HEK293 (cell line): ENCODE measurements at regions not wholly inside any gene's neighbourhood (a gene's known extent, or its start where the extent isn't known, plus 50 kb on each side); places are given as distances from the start of the nearest gene placed in this dataset.

Experiments
- CTCF ChIA-PET: fragments of 350-600 bp; formaldehyde crosslinking; extraction: SDS; loops from one replicate; lab custom pipeline; 2021; ENCODE audit warnings: antibody characterized with exemption; lab: Yijun Ruan, JAX
- POLR2A ChIA-PET: fragments of 300-600 bp; formaldehyde crosslinking; extraction: SDS; loops from one replicate; lab custom pipeline; 2020; ENCODE audit warnings: antibody characterized with exemption, inconsistent platforms; lab: Yijun Ruan, JAX
- H3K27ac ChIP-seq: fragments of 200-500 bp; sonication (Bioruptor generic); 2 replicates; pipeline ENCODE4 v1.5.1; 2014; ENCODE audit warnings: low read depth, low read length, control low read depth, inconsistent platforms; ENCODE audit errors: extremely low read depth
- H3K36me3 ChIP-seq, 2 experiments: fragments of 200-500 bp in 1 of 2; sonication (Bioruptor generic) in 1 of 2; 1 replicate in 1 of 2; 2 replicates in 1 of 2; pipeline ENCODE4 v1.5.1; 2014 to 2017; ENCODE audit warnings: inconsistent platforms in 2 of 2, low read length in 2 of 2; ENCODE audit not compliant: control insufficient read depth in 2 of 2, insufficient read depth in 1 of 2
- H3K4me1 ChIP-seq: fragments of 200-500 bp; sonication (Bioruptor generic); 2 replicates; pipeline ENCODE4 v1.5.1; 2014; ENCODE audit warnings: mild to moderate bottlenecking, low read length, inconsistent platforms; ENCODE audit not compliant: control insufficient read depth, insufficient read depth
- H3K4me3 ChIP-seq: 2 replicates; pipeline ENCODE4 v1.5.1; 2011; ENCODE audit warnings: low read depth, mild to moderate bottlenecking, control low read depth, low read length, moderate library complexity
- H3K9me3 ChIP-seq: fragments of 200-500 bp; sonication (Bioruptor generic); 2 replicates; pipeline ENCODE4 v1.5.1; 2014; ENCODE audit warnings: low read depth, low read length, inconsistent platforms; ENCODE audit not compliant: control insufficient read depth, insufficient read depth
- MZF1 ChIP-seq: fragments of 450-650 bp; formaldehyde crosslinking; IDR thresholded peaks from 2 replicates; pipeline ENCODE4 v1.5.1; 2017; ENCODE audit warnings: missing biosample characterization, missing genetic modification characterization, borderline replicate concordance
- OSR2 ChIP-seq: fragments of 450-650 bp; formaldehyde crosslinking; IDR thresholded peaks from 2 replicates; pipeline ENCODE4 v1.5.1; 2016; ENCODE audit warnings: missing biosample characterization, missing genetic modification characterization
- SP3 ChIP-seq: fragments of 450-650 bp; formaldehyde crosslinking; IDR thresholded peaks from 2 replicates; pipeline ENCODE4 v1.5.1; 2016; ENCODE audit warnings: missing biosample characterization, missing genetic modification characterization
- ZEB2 ChIP-seq: fragments of 450-650 bp; formaldehyde crosslinking; IDR thresholded peaks from 2 replicates; pipeline ENCODE4 v1.5.1; 2016; ENCODE audit warnings: missing biosample characterization, missing genetic modification characterization
- ZFP37 ChIP-seq: fragments of 450-650 bp; formaldehyde crosslinking; IDR thresholded peaks from 2 replicates; pipeline ENCODE4 v1.5.1; 2016; ENCODE audit warnings: missing biosample characterization, missing genetic modification characterization
- ZNF114 ChIP-seq: fragments of 450-650 bp; formaldehyde crosslinking; IDR thresholded peaks from 2 replicates; pipeline ENCODE4 v1.5.0; 2017; ENCODE audit warnings: missing biosample characterization, missing genetic modification characterization
- ZNF121 ChIP-seq: fragments of 450-650 bp; formaldehyde crosslinking; IDR thresholded peaks from 2 replicates; pipeline ENCODE4 v1.5.1; 2016; ENCODE audit warnings: missing biosample characterization, missing genetic modification characterization
- ZNF133 ChIP-seq: fragments of 450-650 bp; formaldehyde crosslinking; IDR thresholded peaks from 2 replicates; pipeline ENCODE4 v1.5.1; 2016; ENCODE audit warnings: missing biosample characterization, missing genetic modification characterization
- ZNF211 ChIP-seq: fragments of 450-650 bp; formaldehyde crosslinking; IDR thresholded peaks from 2 replicates; pipeline ENCODE4 v1.5.1; 2016; ENCODE audit warnings: low read depth, missing biosample characterization, missing genetic modification characterization
- ZNF423 ChIP-seq: fragments of 450-650 bp; formaldehyde crosslinking; IDR thresholded peaks from 2 replicates; pipeline ENCODE4 v1.5.1; 2016; ENCODE audit warnings: missing biosample characterization, missing genetic modification characterization
- ZNF433 ChIP-seq: fragments of 450-650 bp; formaldehyde crosslinking; IDR thresholded peaks from 2 replicates; pipeline ENCODE4 v1.5.1; 2016; ENCODE audit warnings: missing biosample characterization, missing genetic modification characterization, low read depth
- ZNF449 ChIP-seq: fragments of 450-650 bp; formaldehyde crosslinking; IDR thresholded peaks from 2 replicates; pipeline ENCODE4 v1.5.1; 2017; ENCODE audit warnings: missing biosample characterization, mild to moderate bottlenecking, missing genetic modification characterization, moderate library complexity
- ZNF521 ChIP-seq: fragments of 450-650 bp; formaldehyde crosslinking; IDR thresholded peaks from 2 replicates; pipeline ENCODE4 v1.5.1; 2017; ENCODE audit warnings: missing biosample characterization, mild to moderate bottlenecking, missing genetic modification characterization
- ZNF548 ChIP-seq: fragments of 450-650 bp; formaldehyde crosslinking; IDR thresholded peaks from 2 replicates; pipeline ENCODE4 v1.5.1; 2016; ENCODE audit warnings: missing biosample characterization, missing genetic modification characterization
- ZNF610 ChIP-seq: fragments of 450-650 bp; formaldehyde crosslinking; IDR thresholded peaks from 2 replicates; pipeline ENCODE4 v1.5.1; 2016; ENCODE audit warnings: missing biosample characterization, missing genetic modification characterization, borderline replicate concordance
- ZNF626 ChIP-seq: fragments of 450-650 bp; sonication (Bioruptor Pico); formaldehyde crosslinking; IDR thresholded peaks from 2 replicates; pipeline ENCODE4 v1.5.1; 2018; ENCODE audit warnings: missing biosample characterization, missing genetic modification characterization, inconsistent platforms
- ZSCAN16 ChIP-seq: fragments of 450-650 bp; formaldehyde crosslinking; IDR thresholded peaks from 2 replicates; pipeline ENCODE4 v1.5.1; 2016; ENCODE audit warnings: missing biosample characterization, missing genetic modification characterization
- TF ChIP-seq, protein P1 (sequence below): fragments of 450-650 bp; formaldehyde crosslinking; IDR thresholded peaks from 2 replicates; pipeline ENCODE4 v1.5.1; 2016; ENCODE audit warnings: missing biosample characterization, missing genetic modification characterization
- TF ChIP-seq, protein P2 (sequence below): fragments of 450-650 bp; formaldehyde crosslinking; IDR thresholded peaks from 2 replicates; pipeline ENCODE4 v1.5.1; 2016; ENCODE audit warnings: missing biosample characterization, missing genetic modification characterization

GRCh38 chr11:109958131-109958820 lies 134.9 kb upstream of the ZC3H12C start:
- Histone ChIP-seq H3K4me1 (no peaks in the 10 kb centered on the region), H3K4me3 (no peak overlapping the region), H3K9me3 (no peaks in the 10 kb centered on the region), H3K27ac (no peak overlapping the region), H3K36me3 (no peaks in the 10 kb centered on the region)
- TF ChIP-seq ZNF548 (tag by site-specific recombination), result no peak
- TF ChIP-seq ZNF121 (tag by site-specific recombination), result no peak
- ChIA-PET CTCF (no interaction called here), POLR2A (no interaction called here)

GRCh38 chr11:109958821-109959166 lies 134.4 kb upstream of the ZC3H12C start:
- POLR2A ChIA-PET, result no interaction called here

DNA sequence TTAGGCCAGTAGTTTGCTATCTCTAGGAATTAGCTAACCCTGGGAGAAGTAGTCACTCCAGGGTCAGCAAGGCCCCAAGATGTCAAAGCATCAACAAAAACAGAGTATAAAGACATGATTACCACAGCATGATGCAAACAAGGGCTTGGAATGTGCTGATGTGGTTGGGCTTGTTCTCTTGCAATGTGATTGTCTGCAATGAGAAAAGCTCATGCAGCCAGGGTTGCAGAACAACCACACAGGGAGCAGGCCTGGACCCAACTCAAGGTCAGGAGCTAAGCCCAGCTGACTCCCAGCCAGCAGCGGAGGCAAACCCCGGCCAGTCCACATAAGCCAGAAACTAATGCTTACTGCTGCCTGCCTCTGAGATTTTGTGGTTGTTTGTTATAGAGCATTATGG lies 132.4 kb upstream of the ZC3H12C start:
- ChIA-PET POLR2A (no interaction called here), CTCF (interaction anchor here (0.5 kb wide), 1 partner anchor 132 kb away, joined by 3 read pairs; the partner anchor contains the start of gene ZC3H12C)
- H3K36me3 ChIP-seq, result no peaks in the 10 kb centered on the region
- no peaks in the 10 kb centered on the region for H3K4me1 ChIP-seq
- no peak for TF ChIP-seq ZNF114
- TF ChIP-seq ZNF433 (tag by site-specific recombination), result no peak
- no peak for TF ChIP-seq ZNF610 (tag by site-specific recombination)
- no peak for TF ChIP-seq SP3
- TF ChIP-seq ZNF423 (tag by site-specific recombination), result no peak
- TF ChIP-seq ZNF449 (tag by site-specific recombination), result peak; percentile 53; the same call in 1 of the 2 replicates
- no peak overlapping the region for H3K4me3 ChIP-seq
- no peaks in the 10 kb centered on the region for H3K9me3 ChIP-seq
- H3K27ac ChIP-seq, result no peak overlapping the region

More at GRCh38 chr11:109958821-109959166, 134.4 kb upstream of the ZC3H12C start:
- CTCF ChIA-PET, result no interaction called here
- Histone ChIP-seq H3K4me3 (no peak overlapping the region), H3K36me3 (no peaks in the 10 kb centered on the region), H3K9me3 (no peaks in the 10 kb centered on the region), H3K27ac (no peak overlapping the region), H3K4me1 (no peaks in the 10 kb centered on the region)
- TF ChIP-seq, protein P1, sequence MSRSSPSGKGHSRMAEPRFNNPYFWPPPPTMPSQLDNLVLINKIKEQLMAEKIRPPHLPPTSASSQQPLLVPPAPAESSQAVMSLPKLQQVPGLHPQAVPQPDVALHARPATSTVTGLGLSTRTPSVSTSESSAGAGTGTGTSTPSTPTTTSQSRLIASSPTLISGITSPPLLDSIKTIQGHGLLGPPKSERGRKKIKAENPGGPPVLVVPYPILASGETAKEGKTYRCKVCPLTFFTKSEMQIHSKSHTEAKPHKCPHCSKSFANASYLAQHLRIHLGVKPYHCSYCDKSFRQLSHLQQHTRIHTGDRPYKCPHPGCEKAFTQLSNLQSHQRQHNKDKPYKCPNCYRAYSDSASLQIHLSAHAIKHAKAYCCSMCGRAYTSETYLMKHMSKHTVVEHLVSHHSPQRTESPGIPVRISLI, result no peak
- no peak for TF ChIP-seq ZNF121 (tag by site-specific recombination)
- TF ChIP-seq ZFP37, result no peak
- TF ChIP-seq ZSCAN16 (tag by site-specific recombination), result no peak
- TF ChIP-seq, protein P2, sequence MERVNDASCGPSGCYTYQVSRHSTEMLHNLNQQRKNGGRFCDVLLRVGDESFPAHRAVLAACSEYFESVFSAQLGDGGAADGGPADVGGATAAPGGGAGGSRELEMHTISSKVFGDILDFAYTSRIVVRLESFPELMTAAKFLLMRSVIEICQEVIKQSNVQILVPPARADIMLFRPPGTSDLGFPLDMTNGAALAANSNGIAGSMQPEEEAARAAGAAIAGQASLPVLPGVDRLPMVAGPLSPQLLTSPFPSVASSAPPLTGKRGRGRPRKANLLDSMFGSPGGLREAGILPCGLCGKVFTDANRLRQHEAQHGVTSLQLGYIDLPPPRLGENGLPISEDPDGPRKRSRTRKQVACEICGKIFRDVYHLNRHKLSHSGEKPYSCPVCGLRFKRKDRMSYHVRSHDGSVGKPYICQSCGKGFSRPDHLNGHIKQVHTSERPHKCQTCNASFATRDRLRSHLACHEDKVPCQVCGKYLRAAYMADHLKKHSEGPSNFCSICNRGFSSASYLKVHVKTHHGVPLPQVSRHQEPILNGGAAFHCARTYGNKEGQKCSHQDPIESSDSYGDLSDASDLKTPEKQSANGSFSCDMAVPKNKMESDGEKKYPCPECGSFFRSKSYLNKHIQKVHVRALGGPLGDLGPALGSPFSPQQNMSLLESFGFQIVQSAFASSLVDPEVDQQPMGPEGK, result no peak

- Histone ChIP-seq H3K4me3 (no peak overlapping the region), H3K9me3 (no peaks in the 10 kb centered on the region), H3K36me3 (no peaks in the 10 kb centered on the region), H3K4me1 (no peaks in the 10 kb centered on the region), H3K27ac (no peak overlapping the region)
- TF ChIP-seq MZF1 (tag by site-specific recombination) (no peak), ZNF133 (tag by site-specific recombination) (no peak), ZNF211 (tag by site-specific recombination) (no peak), ZNF626 (no peak), ZNF521 (no peak), OSR2 (tag by site-specific recombination) (no peak), ZEB2 (no peak)
- ChIA-PET CTCF (no interaction called here), POLR2A (no interaction called here)
Observed at GRCh38 chr11:109961261-109961660, 131.9 kb upstream of the ZC3H12C start.
